OCI-LY7 (cell line): ENCODE measurements at regions not wholly inside any gene's neighbourhood (a gene's known extent, or its start where the extent isn't known, plus 50 kb on each side); places are given as distances from the start of the nearest gene placed in this dataset.

ENCODE experiments used
- EZH2phosphoT487 ChIP-seq: fragments of 200-600 bp; sonication (generic); IDR thresholded peaks from 2 replicates; pipeline ENCODE4 v1.6.1; 2018; ENCODE audit warnings: low read depth, borderline replicate concordance, mild to moderate bottlenecking, mixed run types, antibody characterized with exemption, low read length, moderate library complexity, mixed read lengths
- TF ChIP-seq, protein P1 (sequence below): fragments of 200-600 bp; sonication (generic); conservative IDR thresholded peaks from 2 replicates; pipeline ENCODE4 v1.5.1; 2014; ENCODE audit warnings: mild to moderate bottlenecking, antibody characterized with exemption, low read length, moderate library complexity, mixed read lengths

DNA sequence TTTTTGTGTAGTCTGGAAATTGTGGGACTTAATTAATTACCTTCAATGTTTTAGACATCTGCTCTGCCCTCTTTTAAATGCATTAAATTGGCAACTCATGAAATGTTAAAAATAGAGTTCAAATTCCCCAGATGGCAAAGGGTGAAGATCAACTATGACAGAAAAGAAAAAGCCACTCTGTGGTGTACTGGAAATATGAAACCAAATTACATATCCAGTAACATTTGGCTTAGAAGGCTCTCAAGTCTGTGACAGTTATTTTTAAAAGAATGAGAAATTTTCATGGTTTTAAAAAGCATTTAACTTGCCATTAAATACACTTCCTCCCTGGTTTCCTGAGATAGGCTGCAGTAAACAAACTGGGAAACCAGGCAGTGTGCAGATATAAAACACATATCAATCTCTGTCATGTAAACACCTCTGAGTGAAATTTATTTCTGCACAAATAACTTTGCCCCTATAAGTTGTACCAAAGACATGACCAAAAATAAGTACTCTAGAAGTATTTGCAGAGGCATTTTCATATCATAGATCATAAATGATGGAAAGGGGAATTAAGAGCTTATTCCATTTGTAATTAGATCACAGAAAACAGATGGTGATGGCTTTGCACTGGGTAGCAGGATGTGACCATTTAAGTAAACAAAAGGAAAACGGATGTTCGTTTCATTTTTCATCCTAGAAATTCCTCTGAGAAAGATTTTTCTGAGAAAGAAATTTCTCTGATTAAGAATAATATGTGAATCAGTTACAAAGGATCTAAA, 360.1 kb downstream of the SAMD5 start:
- TF ChIP-seq, protein P1, sequence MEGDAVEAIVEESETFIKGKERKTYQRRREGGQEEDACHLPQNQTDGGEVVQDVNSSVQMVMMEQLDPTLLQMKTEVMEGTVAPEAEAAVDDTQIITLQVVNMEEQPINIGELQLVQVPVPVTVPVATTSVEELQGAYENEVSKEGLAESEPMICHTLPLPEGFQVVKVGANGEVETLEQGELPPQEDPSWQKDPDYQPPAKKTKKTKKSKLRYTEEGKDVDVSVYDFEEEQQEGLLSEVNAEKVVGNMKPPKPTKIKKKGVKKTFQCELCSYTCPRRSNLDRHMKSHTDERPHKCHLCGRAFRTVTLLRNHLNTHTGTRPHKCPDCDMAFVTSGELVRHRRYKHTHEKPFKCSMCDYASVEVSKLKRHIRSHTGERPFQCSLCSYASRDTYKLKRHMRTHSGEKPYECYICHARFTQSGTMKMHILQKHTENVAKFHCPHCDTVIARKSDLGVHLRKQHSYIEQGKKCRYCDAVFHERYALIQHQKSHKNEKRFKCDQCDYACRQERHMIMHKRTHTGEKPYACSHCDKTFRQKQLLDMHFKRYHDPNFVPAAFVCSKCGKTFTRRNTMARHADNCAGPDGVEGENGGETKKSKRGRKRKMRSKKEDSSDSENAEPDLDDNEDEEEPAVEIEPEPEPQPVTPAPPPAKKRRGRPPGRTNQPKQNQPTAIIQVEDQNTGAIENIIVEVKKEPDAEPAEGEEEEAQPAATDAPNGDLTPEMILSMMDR, result no peak
- no peak for TF ChIP-seq EZH2phosphoT487
